ACC112 (cell line): ENCODE measurements at regions not wholly inside any gene's neighbourhood (a gene's known extent, or its start where the extent isn't known, plus 50 kb on each side); places are given as distances from the start of the nearest gene placed in this dataset.
A peak's percentile ranks its signal among the peaks of the same experiment; 100 is the strongest.

Experiments used
- H2AFZ ChIP-seq: fragments of 200-600 bp; sonication (generic); one replicate; pipeline ENCODE4 v1.6.0; 2017; ENCODE audit warnings: antibody characterized with exemption, low read length; ENCODE audit not compliant: unreplicated experiment
- H3K27ac ChIP-seq: fragments of 200-600 bp; sonication (generic); 2 replicates; pipeline ENCODE4 v1.5.1; 2014; ENCODE audit warnings: low read depth, mild to moderate bottlenecking, antibody characterized with exemption, low read length, moderate library complexity
- H3K27me3 ChIP-seq: fragments of 200-600 bp; sonication (generic); 2 replicates; pipeline ENCODE4 v1.6.1; 2014; ENCODE audit warnings: mild to moderate bottlenecking, antibody characterized with exemption, low read length, moderate library complexity, mixed read lengths; ENCODE audit not compliant: insufficient read depth
- H3K36me3 ChIP-seq: fragments of 200-600 bp; sonication (generic); 2 replicates; pipeline ENCODE4 v1.6.1; 2016; ENCODE audit warnings: mild to moderate bottlenecking, antibody characterized with exemption, low read length, moderate library complexity, mixed read lengths; ENCODE audit not compliant: insufficient read depth
- H3K4me1 ChIP-seq: fragments of 200-600 bp; sonication (generic); one replicate; pipeline ENCODE4 v1.6.1; 2016; ENCODE audit warnings: low read length, mixed read lengths; ENCODE audit not compliant: insufficient read depth, unreplicated experiment, control insufficient read depth
- H3K4me3 ChIP-seq: fragments of 200-600 bp; sonication (generic); 2 replicates; pipeline ENCODE4 v1.5.1; 2014; ENCODE audit warnings: mild to moderate bottlenecking, low read depth, low read length
- H3K79me2 ChIP-seq: fragments of 200-600 bp; sonication (generic); one replicate; pipeline ENCODE4 v1.6.0; 2016; ENCODE audit warnings: low read length; ENCODE audit not compliant: control insufficient read depth, unreplicated experiment, insufficient read depth

DNA sequence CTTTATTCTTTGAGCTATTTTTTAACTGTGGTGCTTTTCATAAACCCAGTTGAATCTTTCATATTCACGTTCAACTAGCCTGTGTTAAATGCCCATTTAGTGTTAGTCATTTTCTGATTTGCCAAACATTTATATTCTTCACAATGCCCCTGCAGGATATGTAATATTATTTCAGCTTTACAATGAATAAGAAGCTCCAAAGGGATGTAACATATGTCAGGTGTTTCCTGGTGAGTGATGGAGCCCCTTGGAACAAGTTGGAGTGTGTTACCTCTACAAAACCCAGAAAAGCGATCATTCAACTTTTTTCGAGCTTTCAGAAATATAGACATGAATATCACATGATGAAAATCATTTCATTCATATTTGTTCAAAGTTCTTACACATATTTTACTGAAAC, 471.0 kb upstream of the CDH2 start:
- Histone ChIP-seq H2AFZ (no peak overlapping the region), H3K27me3 (no peaks in the 10 kb centered on the region), H3K4me1 (peaks cover 3% of the 10 kb centered on the region), H3K36me3 (no peaks in the 10 kb centered on the region), H3K4me3 (no peak overlapping the region), H3K79me2 (no peaks in the 10 kb centered on the region), H3K27ac (no peak overlapping the region)

DNA sequence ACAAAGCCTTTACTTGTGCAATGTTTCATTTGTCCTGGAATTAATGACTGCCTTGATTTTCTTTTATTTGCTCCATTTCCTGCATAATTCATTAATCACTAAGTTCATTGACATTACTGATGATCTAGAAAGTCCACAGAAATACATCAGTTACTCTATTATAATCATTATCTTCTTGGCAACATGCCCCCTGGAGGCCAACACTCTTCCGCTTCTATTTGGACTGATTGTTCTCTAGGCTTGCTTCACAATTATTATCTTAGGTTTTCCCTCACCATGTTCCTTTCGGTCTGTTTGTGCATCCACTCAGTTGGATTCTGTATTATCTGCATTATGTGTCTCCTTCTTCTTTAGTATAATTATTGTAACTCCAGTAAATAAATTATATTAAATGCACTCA, 461.0 kb upstream of the CDH2 start:
- Histone ChIP-seq H3K27ac (no peak overlapping the region), H3K27me3 (no peaks in the 10 kb centered on the region), H3K4me1 (no peaks in the 10 kb centered on the region), H3K79me2 (no peaks in the 10 kb centered on the region), H3K36me3 (no peaks in the 10 kb centered on the region), H3K4me3 (no peak overlapping the region), H2AFZ (no peak overlapping the region)

DNA sequence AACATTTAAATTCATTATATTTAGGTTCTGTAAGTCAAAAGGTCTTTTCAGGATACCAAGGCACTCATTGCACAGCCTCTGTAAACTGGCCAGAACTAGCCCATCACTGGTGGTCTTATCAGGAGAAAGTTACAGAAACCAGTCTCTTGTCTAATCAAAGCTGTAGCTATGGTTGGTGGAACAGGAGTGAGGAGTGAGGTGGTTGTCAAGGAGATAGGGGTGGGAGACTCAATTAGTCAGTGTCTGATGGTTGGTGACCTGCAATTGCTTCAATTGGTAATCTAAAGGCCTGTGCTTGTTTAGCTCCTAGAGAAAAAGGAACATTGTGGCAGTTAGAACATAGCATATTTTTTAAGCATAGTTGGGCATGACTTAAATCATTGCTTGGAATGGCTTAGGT, 458.6 kb upstream of the CDH2 start:
- Histone ChIP-seq H3K79me2 (no peaks in the 10 kb centered on the region), H3K36me3 (no peaks in the 10 kb centered on the region), H3K4me3 (no peak overlapping the region), H3K27ac (no peak overlapping the region), H2AFZ (no peak overlapping the region), H3K27me3 (no peaks in the 10 kb centered on the region), H3K4me1 (no peaks in the 10 kb centered on the region)

DNA sequence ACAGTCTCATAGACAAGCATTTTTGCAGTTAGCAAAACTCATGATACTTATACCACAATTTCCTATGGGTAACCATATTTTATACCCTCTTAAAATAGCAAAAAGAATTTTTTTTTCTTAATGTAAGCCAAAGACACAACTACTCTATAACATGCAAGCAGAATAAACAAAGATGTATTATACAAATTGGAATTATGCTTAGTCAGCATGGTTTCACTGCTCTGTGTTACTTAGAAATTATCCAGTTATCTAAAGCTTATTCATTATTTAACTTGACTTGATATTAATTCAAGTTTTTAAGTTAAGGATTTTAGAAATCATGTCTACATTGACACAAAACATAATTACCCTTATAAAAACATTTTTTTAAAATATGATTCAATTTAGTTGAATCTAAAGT, 449.8 kb upstream of the CDH2 start:
- Histone ChIP-seq H3K27me3 (no peaks in the 10 kb centered on the region), H3K79me2 (no peaks in the 10 kb centered on the region), H3K4me3 (peak overlapping the region; percentile 56; the same call in 1 of the 2 replicates), H3K4me1 (no peaks in the 10 kb centered on the region), H2AFZ (peak overlapping the region; percentile 76), H3K27ac (no peak overlapping the region), H3K36me3 (no peaks in the 10 kb centered on the region)

DNA sequence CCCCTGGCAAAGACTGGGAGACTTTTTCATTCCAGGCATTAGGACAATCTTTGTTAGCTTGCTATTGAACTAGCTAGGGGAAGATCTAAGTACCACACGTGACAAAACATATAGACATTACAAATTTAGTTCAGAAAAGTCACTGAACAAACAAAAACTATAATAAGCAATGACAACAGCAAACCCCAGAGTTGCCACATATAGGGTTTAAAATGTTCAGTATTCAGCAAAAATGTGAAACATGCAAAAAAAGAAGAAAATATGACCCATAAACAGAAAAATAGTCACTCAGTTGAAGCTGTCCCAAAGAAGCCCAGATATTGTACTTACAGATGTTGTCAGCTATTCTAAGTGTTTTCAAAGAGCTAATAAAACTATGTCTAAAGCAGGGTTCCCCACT, 431.1 kb upstream of the CDH2 start:
- no peaks in the 10 kb centered on the region for H3K4me1 ChIP-seq
- no peak overlapping the region for H3K4me3 ChIP-seq
- H3K36me3 ChIP-seq, result no peaks in the 10 kb centered on the region
- H2AFZ ChIP-seq, result no peak overlapping the region
- H3K79me2 ChIP-seq, result no peaks in the 10 kb centered on the region
- H3K27me3 ChIP-seq, result no peaks in the 10 kb centered on the region
- H3K27ac ChIP-seq, result no peak overlapping the region

DNA sequence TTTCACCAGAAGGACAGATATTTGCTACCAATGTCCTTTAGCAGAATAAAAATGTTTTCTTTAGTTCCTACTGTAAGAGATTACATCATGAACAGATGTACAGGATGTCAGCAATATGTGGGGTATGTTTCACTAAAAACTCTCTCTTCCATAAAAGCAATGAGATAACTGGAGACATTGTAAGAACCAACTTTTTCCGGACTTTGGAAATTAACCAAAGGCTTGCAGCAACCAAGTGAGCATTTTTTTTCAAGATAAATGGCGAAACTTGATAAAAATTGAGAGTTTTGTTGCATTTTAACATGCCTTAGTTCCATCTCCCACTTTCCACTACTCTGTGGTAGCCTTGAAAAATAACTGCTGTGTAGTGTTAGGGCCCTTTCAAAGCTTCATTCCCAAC, 429.8 kb upstream of the CDH2 start:
- Histone ChIP-seq H2AFZ (no peak overlapping the region), H3K27me3 (no peaks in the 10 kb centered on the region), H3K4me1 (no peaks in the 10 kb centered on the region), H3K36me3 (no peaks in the 10 kb centered on the region), H3K4me3 (no peak overlapping the region), H3K27ac (no peak overlapping the region), H3K79me2 (no peaks in the 10 kb centered on the region)

DNA sequence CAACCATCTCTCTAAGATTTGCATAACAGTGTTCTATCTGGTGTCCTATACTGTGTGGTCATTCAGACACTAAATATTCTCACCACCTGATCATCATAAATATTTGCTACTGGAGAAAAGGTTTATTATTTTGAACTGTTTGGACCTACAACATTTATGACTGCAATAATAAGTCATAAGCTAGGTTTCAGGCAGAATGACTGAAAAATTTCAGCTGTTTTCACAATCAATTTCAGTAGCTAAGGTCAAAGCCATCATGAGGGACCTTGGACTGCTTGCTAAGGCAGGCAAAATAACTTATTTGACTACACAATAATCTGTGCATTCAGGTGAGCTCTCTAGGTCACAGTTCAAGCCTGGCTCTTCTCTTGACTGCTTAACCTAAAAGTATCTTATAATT, 425.5 kb upstream of the CDH2 start:
- no peak overlapping the region for H3K27ac ChIP-seq
- H3K36me3 ChIP-seq, result no peaks in the 10 kb centered on the region; the same call in 1 of the 2 replicates
- H3K4me3 ChIP-seq, result no peak overlapping the region
- no peaks in the 10 kb centered on the region for H3K27me3 ChIP-seq
- H3K79me2 ChIP-seq, result no peaks in the 10 kb centered on the region
- no peak overlapping the region for H2AFZ ChIP-seq
- no peaks in the 10 kb centered on the region for H3K4me1 ChIP-seq

DNA sequence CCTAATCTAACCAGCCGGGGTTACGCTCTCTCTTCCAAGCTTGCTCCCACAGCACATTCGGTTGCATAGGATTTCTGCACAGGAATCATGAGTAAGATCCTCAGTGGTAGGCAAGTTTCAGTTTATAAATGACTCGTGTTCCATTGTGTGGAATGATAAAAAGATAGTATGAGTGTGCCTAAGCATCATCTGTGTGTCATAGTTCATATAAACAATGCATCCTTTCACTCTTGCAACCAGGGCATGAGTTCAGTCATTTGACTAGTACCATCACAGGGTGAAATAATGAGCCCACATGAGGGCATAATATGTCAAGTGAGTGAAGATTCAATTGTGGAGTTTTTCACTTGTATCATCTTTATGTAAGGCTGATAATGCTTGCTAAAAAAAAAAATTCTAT, 417.1 kb upstream of the CDH2 start:
- no peak overlapping the region for H3K27ac ChIP-seq
- H2AFZ ChIP-seq, result no peak overlapping the region
- H3K4me3 ChIP-seq, result 0 out of 2 replicates have a peak overlapping the region, but pooled peaks have one; percentile 3
- no peaks in the 10 kb centered on the region for H3K27me3 ChIP-seq
- no peaks in the 10 kb centered on the region for H3K79me2 ChIP-seq
- peaks cover 9% of the 10 kb centered on the region for H3K4me1 ChIP-seq
- H3K36me3 ChIP-seq, result no peaks in the 10 kb centered on the region

DNA sequence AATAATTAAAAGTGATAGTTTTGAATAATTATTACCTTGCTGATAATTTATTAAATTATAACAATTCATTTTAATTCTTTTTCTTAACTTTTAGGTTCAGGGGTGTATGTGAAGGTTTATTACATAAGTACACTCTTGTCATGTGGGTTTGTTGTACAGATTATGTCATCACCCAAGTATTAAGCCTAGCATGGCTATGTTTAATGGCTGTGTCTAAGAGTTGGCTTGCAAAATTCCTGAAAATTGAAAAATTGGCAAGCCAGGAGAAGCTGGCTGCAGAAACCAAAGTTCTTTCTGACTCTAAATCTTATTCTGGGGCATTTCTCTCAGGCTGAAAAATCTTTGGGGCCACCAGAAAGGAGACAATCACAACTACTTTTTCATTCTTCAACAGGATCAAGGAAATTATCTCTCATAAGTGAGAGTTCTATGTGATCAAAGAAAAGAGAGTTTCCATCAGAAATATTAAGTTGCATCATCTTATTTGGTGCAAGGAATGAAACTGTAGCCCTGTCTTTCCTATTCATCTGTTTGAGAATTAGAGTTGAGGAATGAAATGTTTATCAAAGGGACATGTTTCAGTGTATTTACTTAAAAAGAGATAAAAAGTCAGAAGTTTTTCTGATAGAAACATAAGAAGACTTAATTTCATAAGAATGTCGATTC, 412.1 kb upstream of the CDH2 start:
- Histone ChIP-seq H3K27me3 (no peaks in the 10 kb centered on the region), H3K36me3 (no peaks in the 10 kb centered on the region), H3K4me1 (peaks cover 13% of the 10 kb centered on the region), H3K4me3 (no peak overlapping the region), H2AFZ (peak overlapping the region; percentile 64), H3K79me2 (no peaks in the 10 kb centered on the region), H3K27ac (no peak overlapping the region)

DNA sequence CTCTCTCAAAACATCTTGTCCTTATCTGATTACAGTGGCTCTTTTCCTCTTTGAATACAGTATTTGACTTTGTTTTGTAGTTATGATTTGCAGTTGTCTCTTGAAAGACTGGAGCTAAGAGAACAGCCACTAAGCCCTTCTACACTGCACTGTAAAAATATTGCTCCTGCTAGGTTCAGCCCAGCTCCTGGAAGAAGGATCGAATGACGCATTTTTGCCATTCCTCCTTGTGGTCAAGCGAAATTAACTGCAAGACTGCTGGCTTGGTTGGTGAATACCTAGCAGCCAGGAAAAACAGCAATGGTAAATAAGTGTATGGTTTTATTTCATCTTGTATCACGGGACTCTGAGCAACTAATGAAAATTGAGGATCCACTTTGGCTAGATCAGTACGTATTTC, 407.8 kb upstream of the CDH2 start:
- H3K36me3 ChIP-seq, result no peaks in the 10 kb centered on the region
- no peak overlapping the region for H3K4me3 ChIP-seq
- H3K27ac ChIP-seq, result no peak overlapping the region
- H2AFZ ChIP-seq, result peak overlapping the region; percentile 64
- no peaks in the 10 kb centered on the region for H3K79me2 ChIP-seq
- H3K4me1 ChIP-seq, result peaks cover 9% of the 10 kb centered on the region
- no peaks in the 10 kb centered on the region for H3K27me3 ChIP-seq

DNA sequence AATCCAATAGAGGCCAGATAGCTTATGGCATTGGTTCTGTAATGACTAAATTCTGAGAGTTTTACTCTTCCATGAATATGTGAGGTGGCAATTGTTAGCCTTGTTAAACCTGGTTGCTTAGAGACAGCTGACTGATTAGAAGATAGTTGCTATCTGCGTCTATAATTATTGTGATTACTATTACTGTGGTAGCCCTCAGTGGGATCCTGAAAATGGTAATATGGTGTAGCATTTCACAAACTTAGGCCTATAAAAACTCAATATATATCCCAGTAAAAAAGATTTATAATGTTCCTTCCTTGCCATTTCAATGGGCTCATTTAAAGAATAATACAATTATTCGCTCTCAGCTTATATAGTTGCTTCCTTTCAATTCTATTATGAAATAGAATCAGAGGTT, 405.8 kb upstream of the CDH2 start:
- no peaks in the 10 kb centered on the region for H3K36me3 ChIP-seq
- no peak overlapping the region for H3K4me3 ChIP-seq
- H3K79me2 ChIP-seq, result no peaks in the 10 kb centered on the region
- peaks cover 9% of the 10 kb centered on the region for H3K4me1 ChIP-seq
- H3K27ac ChIP-seq, result no peak overlapping the region
- no peaks in the 10 kb centered on the region for H3K27me3 ChIP-seq
- H2AFZ ChIP-seq, result no peak overlapping the region
